Endothelial cell of umbilical vein (primary cell): ENCODE measurements at regions not wholly inside any gene's neighbourhood (a gene's known extent, or its start where the extent isn't known, plus 50 kb on each side); places are given as distances from the start of the nearest gene placed in this dataset.

ENCODE experiments used
- BruUV-seq: library from RNA; stranded (reverse); fragments of 400-500 nt; replicated peaks from 2 replicates; lab custom pipeline; 2021; lab: Mats Ljungman, UMichigan
- CTCF ChIA-PET: fragments of 300-600, 350-600 bp; sonication (Branson Sonifier 250); formaldehyde crosslinking; loops from one replicate; lab custom pipeline; 2021; ENCODE audit warnings: antibody characterized with exemption, inconsistent platforms; lab: Charles Lee
- POLR2A ChIA-PET: fragments of 300-600, 350-600 bp; sonication (Branson Sonifier 250); formaldehyde crosslinking; loops from one replicate; lab custom pipeline; 2021; ENCODE audit warnings: antibody characterized with exemption, inconsistent platforms; lab: Charles Lee
- DNase-seq: peaks from one replicate; pipeline ENCODE4 v3.0.0-alpha.2; 2011; ENCODE audit warnings: low read depth, low spot score
- FAIRE-seq: peaks from 2 replicates; lab custom pipeline; 2011; peaks lifted over from hg19 to GRCh38; lab: Jason Lieb, UNC
- H2AFZ ChIP-seq: 2 replicates; pipeline ENCODE4 v1.6.0; 2012; ENCODE audit warnings: low read depth, low read length, control low read depth, inconsistent platforms
- H3K27ac ChIP-seq: 2 replicates; pipeline ENCODE4 v1.5.1; 2011; ENCODE audit warnings: low read depth, mild to moderate bottlenecking, control low read depth, low read length, moderate library complexity; ENCODE audit not compliant: insufficient read depth
- H3K27me3 ChIP-seq, 2 experiments: 2 replicates each; pipeline versions ENCODE4 v1.6.0 to v1.6.1; 2011; ENCODE audit warnings: low read length in 2 of 2, mixed read lengths in 1 of 2; ENCODE audit not compliant: control insufficient read depth in 2 of 2, insufficient read depth in 2 of 2
- H3K36me3 ChIP-seq, 2 experiments: 2 replicates in 1 of 2; 3 replicates in 1 of 2; pipeline ENCODE4 v1.5.1; 2011; ENCODE audit warnings: low read length in 2 of 2, mild to moderate bottlenecking in 1 of 2, moderate library complexity in 1 of 2; ENCODE audit not compliant: control insufficient read depth in 2 of 2, insufficient read depth in 2 of 2; ENCODE audit errors: extremely low read depth in 1 of 2
- H3K4me1 ChIP-seq: 3 replicates; pipeline ENCODE4 v1.5.1; 2011; ENCODE audit warnings: mild to moderate bottlenecking, low read length; ENCODE audit not compliant: control insufficient read depth, insufficient read depth; ENCODE audit errors: extremely low read depth
- H3K4me2 ChIP-seq: 2 replicates; pipeline ENCODE4 v1.6.1; 2011; ENCODE audit warnings: low read length, control low read depth, mixed read lengths; ENCODE audit not compliant: insufficient read depth
- H3K4me3 ChIP-seq, 3 experiments: fragments of 200-600 bp in 1 of 3; sonication (generic), shearing (Covaris generic) in 1 of 3; replicated peaks in 1 of 3; 2 replicates each; pipeline ENCODE4 v1.5.1; 2011 to 2016; ENCODE audit warnings: control low read depth in 3 of 3, low read length in 3 of 3, mild to moderate bottlenecking in 2 of 3, inconsistent platforms in 1 of 3, low read depth in 1 of 3, moderate library complexity in 1 of 3; ENCODE audit not compliant: insufficient read depth in 1 of 3
- H3K79me2 ChIP-seq: 2 replicates; pipeline ENCODE4 v1.6.0; 2012; ENCODE audit warnings: low read length, inconsistent platforms; ENCODE audit not compliant: control insufficient read depth, insufficient read depth
- H3K9ac ChIP-seq: replicated peaks from 2 replicates; pipeline ENCODE3; 2011; ENCODE audit warnings: low read length, control low read depth; ENCODE audit not compliant: insufficient read depth; ENCODE audit errors: extremely low read depth
- H3K9me1 ChIP-seq: replicated peaks from 3 replicates; pipeline ENCODE4 v1.6.0; 2011; ENCODE audit warnings: mild to moderate bottlenecking, low read length; ENCODE audit not compliant: control insufficient read depth, insufficient read depth; ENCODE audit errors: extremely low read depth
- H3K9me3 ChIP-seq: replicated peaks from 2 replicates; pipeline ENCODE4 v1.5.1; 2012; ENCODE audit warnings: low read length, inconsistent platforms; ENCODE audit not compliant: control insufficient read depth, insufficient read depth
- H4K20me1 ChIP-seq: replicated peaks from 2 replicates; pipeline ENCODE3; 2011; ENCODE audit warnings: mild to moderate bottlenecking, low read length; ENCODE audit not compliant: control insufficient read depth, insufficient read depth; ENCODE audit errors: extremely low read depth
- CTCF ChIP-seq, 2 donors: IDR thresholded peaks; 1 replicate in 1 of 2; 2 replicates in 1 of 2; pipeline ENCODE4 v1.5.1; 2011; ENCODE audit warnings: low read length in 2 of 2, mild to moderate bottlenecking in 2 of 2, moderate library complexity in 2 of 2, control low read depth in 1 of 2, inconsistent platforms in 1 of 2, low read depth in 1 of 2; ENCODE audit not compliant: insufficient read depth in 1 of 2; ENCODE audit errors: extremely low read depth in 1 of 2
- EZH2 ChIP-seq: IDR thresholded peaks from 2 replicates; pipeline ENCODE4 v1.6.1; 2012; ENCODE audit warnings: borderline replicate concordance, low read depth, mild to moderate bottlenecking, moderate library complexity, low read length, inconsistent platforms; ENCODE audit not compliant: severe bottlenecking
- FOS ChIP-seq: IDR thresholded peaks from 2 replicates; pipeline ENCODE4 v1.6.1; 2011; ENCODE audit warnings: mild to moderate bottlenecking, low read length, moderate library complexity, borderline replicate concordance; ENCODE audit not compliant: insufficient read depth
- GATA2 ChIP-seq: IDR thresholded peaks from 2 replicates; pipeline ENCODE4 v1.7.0; 2011; ENCODE audit warnings: low read depth, mild to moderate bottlenecking, moderate library complexity, mixed read lengths, low read length; ENCODE audit not compliant: insufficient read length, insufficient read depth
- JUN ChIP-seq: IDR thresholded peaks from 2 replicates; pipeline ENCODE4 v1.6.1; 2011; ENCODE audit warnings: borderline replicate concordance, low read depth; ENCODE audit not compliant: insufficient read length, insufficient read depth
- MYC ChIP-seq: IDR thresholded peaks from one replicate; pipeline ENCODE4 v1.6.1; 2011; ENCODE audit warnings: mild to moderate bottlenecking, low read depth, low read length
- POLR2A ChIP-seq: IDR thresholded peaks from 2 replicates; pipeline ENCODE4 v1.6.1; 2012; ENCODE audit warnings: low read depth, mild to moderate bottlenecking, control low read depth, low read length
- POLR2AphosphoS5 ChIP-seq: IDR thresholded peaks from 2 replicates; pipeline ENCODE4 v1.6.1; 2012; ENCODE audit warnings: low read depth, mild to moderate bottlenecking, control low read depth, low read length, moderate library complexity; ENCODE audit not compliant: insufficient read depth
- dilution Hi-C: fragments of 300-500 bp; cut with MboI; formaldehyde crosslinking; loops from one replicate; pipeline ENCODE4 v1.15.0; 2019; ENCODE audit warnings: low sequenced_read_pairs; ENCODE audit not compliant: extremely low pct_ligation_motif_present
- intact Hi-C: fragments of 100-400 bp; cut with micrococcal nuclease; formaldehyde crosslinking; loops from one replicate; pipeline ENCODE4 v1.10.0; 2022
- TF ChIP-seq, protein P1 (sequence below): IDR thresholded peaks from 2 replicates; pipeline ENCODE4 v1.6.1; 2011; ENCODE audit not compliant: insufficient read depth, insufficient read length

DNA sequence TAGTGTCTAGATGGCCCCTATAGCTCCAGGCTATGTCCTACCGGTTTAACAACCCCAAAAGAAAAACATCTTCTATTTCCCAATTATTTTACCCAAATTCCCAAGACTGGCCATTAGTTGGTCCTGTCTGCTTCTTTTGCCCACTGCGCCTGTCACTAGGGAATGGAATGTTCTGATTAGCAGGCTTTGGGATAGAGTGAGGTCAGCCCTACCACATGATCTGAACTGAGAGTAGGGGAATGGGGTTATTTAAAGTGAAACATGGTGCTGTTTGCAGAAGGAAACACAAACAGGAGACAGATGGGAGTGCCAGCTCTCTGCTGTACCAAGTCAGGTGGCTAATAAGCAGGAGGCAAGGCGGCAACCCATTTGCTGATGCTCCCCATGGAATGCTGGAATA lies 635.6 kb upstream of the CFAP20DC start:
- peaks cover 1% of the 10 kb centered on the region for H3K9me3 ChIP-seq
- no TSS peak for BruUV-seq
- no peak for FAIRE-seq
- no peak overlapping the region for H3K4me2 ChIP-seq
- H4K20me1 ChIP-seq = no peaks in the 10 kb centered on the region
- no peak overlapping the region for H3K9ac ChIP-seq
- TF ChIP-seq GATA2 (no peak), FOS (no peak), CTCF (IDR thresholded peaks at IDR 0.05; ENCODE audit: extremely low read depth in 1 of 2, insufficient read depth in 1 of 2, low read depth in 1 of 2, low read length in 2 of 2) (no peak), POLR2A (no peak), EZH2 (no peak), JUN (no peak), MYC (no peak), POLR2AphosphoS5 (no peak)
- TF ChIP-seq, protein P1, sequence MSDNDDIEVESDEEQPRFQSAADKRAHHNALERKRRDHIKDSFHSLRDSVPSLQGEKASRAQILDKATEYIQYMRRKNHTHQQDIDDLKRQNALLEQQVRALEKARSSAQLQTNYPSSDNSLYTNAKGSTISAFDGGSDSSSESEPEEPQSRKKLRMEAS = no peak
- H3K27ac ChIP-seq = no peak overlapping the region
- H3K27me3 ChIP-seq = no peaks in the 10 kb centered on the region
- POLR2A ChIA-PET = no interaction called here
- no peaks in the 10 kb centered on the region for H3K9me1 ChIP-seq
- CTCF ChIA-PET = no interaction called here
- no peaks in the 10 kb centered on the region for H3K4me1 ChIP-seq
- H3K79me2 ChIP-seq = no peaks in the 10 kb centered on the region
- dilution Hi-C loops (no loop called here), intact Hi-C loops (no loop called here)
- no peak for DNase-seq
- no peaks in the 10 kb centered on the region for H3K36me3 ChIP-seq
- H2AFZ ChIP-seq = no peak overlapping the region
- no peak overlapping the region for H3K4me3 ChIP-seq
